ENCODE measurements at regions not wholly inside any gene's neighbourhood (a gene's known extent, or its start where the extent isn't known, plus 50 kb on each side); places are given as distances from the start of the nearest gene placed in this dataset.

DNA sequence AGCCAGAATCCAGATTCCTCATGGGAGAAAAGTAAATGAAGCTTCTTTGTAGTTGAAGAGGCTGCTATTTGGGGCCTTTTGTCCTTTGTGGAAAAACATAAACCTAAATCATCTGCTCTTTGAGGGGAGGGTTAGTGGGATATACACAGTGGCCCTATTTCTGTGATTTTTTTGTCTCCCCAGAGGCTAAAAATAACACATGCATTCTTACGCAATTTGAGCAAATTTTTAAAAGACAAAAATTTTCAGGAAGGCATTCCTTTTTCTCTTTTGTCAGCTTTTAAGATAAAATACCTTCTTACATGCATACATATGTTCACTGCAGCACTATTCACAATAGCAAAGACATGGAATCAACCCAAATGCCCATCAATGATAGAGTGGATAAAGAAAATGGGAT, 165.5 kb downstream of the AXIN2 start:
- TF ChIP-seq, protein P1, sequence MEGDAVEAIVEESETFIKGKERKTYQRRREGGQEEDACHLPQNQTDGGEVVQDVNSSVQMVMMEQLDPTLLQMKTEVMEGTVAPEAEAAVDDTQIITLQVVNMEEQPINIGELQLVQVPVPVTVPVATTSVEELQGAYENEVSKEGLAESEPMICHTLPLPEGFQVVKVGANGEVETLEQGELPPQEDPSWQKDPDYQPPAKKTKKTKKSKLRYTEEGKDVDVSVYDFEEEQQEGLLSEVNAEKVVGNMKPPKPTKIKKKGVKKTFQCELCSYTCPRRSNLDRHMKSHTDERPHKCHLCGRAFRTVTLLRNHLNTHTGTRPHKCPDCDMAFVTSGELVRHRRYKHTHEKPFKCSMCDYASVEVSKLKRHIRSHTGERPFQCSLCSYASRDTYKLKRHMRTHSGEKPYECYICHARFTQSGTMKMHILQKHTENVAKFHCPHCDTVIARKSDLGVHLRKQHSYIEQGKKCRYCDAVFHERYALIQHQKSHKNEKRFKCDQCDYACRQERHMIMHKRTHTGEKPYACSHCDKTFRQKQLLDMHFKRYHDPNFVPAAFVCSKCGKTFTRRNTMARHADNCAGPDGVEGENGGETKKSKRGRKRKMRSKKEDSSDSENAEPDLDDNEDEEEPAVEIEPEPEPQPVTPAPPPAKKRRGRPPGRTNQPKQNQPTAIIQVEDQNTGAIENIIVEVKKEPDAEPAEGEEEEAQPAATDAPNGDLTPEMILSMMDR (IDR thresholded peaks at IDR 0.05), result no peak
- no peak for TF ChIP-seq POLR2A (IDR thresholded peaks at IDR 0.05)

Measured in right lobe of liver (tissue), 4 donors.